ENCODE measurements at regions not wholly inside any gene's neighbourhood (a gene's known extent, or its start where the extent isn't known, plus 50 kb on each side); places are given as distances from the start of the nearest gene placed in this dataset.
"Not testable (repeated sequence)": the region's sequence is repeated elsewhere in the genome, so short reads cannot be mapped to it uniquely, and the experiment has no call there.

- peaks cover 54% of the 10 kb centered on the region for H3K79me2 ChIP-seq (ENCODE audit: control insufficient read depth, insufficient read depth, low read length, unreplicated experiment)
- peaks cover 16% of the 10 kb centered on the region for H3K4me1 ChIP-seq (ENCODE audit: control insufficient read depth, insufficient read depth, low read length, unreplicated experiment)
- H3K27me3 ChIP-seq (ENCODE audit: insufficient read depth, low read length); H3K27ac ChIP-seq (ENCODE audit: low read depth, low read length); H2AFZ ChIP-seq (ENCODE audit: low read length, unreplicated experiment); H3K4me3 ChIP-seq (ENCODE audit: low read depth, low read length); H3K36me3 ChIP-seq (ENCODE audit: insufficient read depth, low read length): not testable (repeated sequence)
These were observed 263.5 kb upstream of the PLGLB2 start for GRCh38 chr2:87484363-87484762.

- peak overlapping the region; percentile 67 for H3K27ac ChIP-seq (ENCODE audit: low read depth, low read length)
- H3K4me1 ChIP-seq (ENCODE audit: control insufficient read depth, insufficient read depth, low read length, unreplicated experiment) = peaks cover 16% of the 10 kb centered on the region
- peaks cover 51% of the 10 kb centered on the region for H3K79me2 ChIP-seq (ENCODE audit: control insufficient read depth, insufficient read depth, low read length, unreplicated experiment)
- not testable (repeated sequence) for H2AFZ ChIP-seq (ENCODE audit: low read length, unreplicated experiment); H3K4me3 ChIP-seq (ENCODE audit: low read depth, low read length); H3K36me3 ChIP-seq (ENCODE audit: insufficient read depth, low read length); H3K27me3 ChIP-seq (ENCODE audit: insufficient read depth, low read length)
These were observed 262.4 kb upstream of the PLGLB2 start for GRCh38 chr2:87485455-87485854.

GRCh38 chr2:87485884-87486283, 262.0 kb upstream of the PLGLB2 start:
- not testable (repeated sequence) for H3K36me3 ChIP-seq (ENCODE audit: insufficient read depth, low read length); H3K27me3 ChIP-seq (ENCODE audit: insufficient read depth, low read length); H3K4me3 ChIP-seq (ENCODE audit: low read depth, low read length); H2AFZ ChIP-seq (ENCODE audit: low read length, unreplicated experiment)
- Histone ChIP-seq H3K27ac (ENCODE audit: low read depth, low read length) (peak overlapping the region; percentile 67), H3K4me1 (ENCODE audit: control insufficient read depth, insufficient read depth, low read length, unreplicated experiment) (peaks cover 16% of the 10 kb centered on the region), H3K79me2 (ENCODE audit: control insufficient read depth, insufficient read depth, low read length, unreplicated experiment) (peaks cover 48% of the 10 kb centered on the region)

GRCh38 chr2:87486413-87486812, 261.5 kb upstream of the PLGLB2 start:
- H3K27me3 ChIP-seq (ENCODE audit: insufficient read depth, low read length); H3K36me3 ChIP-seq (ENCODE audit: insufficient read depth, low read length); H3K4me3 ChIP-seq (ENCODE audit: low read depth, low read length); H2AFZ ChIP-seq (ENCODE audit: low read length, unreplicated experiment): not testable (repeated sequence)
- peak overlapping the region; percentile 65; the same call in 1 of the 2 replicates for H3K27ac ChIP-seq (ENCODE audit: low read depth, low read length)
- H3K79me2 ChIP-seq (ENCODE audit: control insufficient read depth, insufficient read depth, low read length, unreplicated experiment) = peaks cover 46% of the 10 kb centered on the region
- peaks cover 16% of the 10 kb centered on the region for H3K4me1 ChIP-seq (ENCODE audit: control insufficient read depth, insufficient read depth, low read length, unreplicated experiment)

- H3K4me1 ChIP-seq (ENCODE audit: control insufficient read depth, insufficient read depth, low read length, unreplicated experiment) = peaks cover 10% of the 10 kb centered on the region
- peaks cover 43% of the 10 kb centered on the region for H3K79me2 ChIP-seq (ENCODE audit: control insufficient read depth, insufficient read depth, low read length, unreplicated experiment)
These were observed 259.9 kb upstream of the PLGLB2 start for GRCh38 chr2:87488021-87488420.

GRCh38 chr2:87488991-87489390, 258.9 kb upstream of the PLGLB2 start:
- H3K27me3 ChIP-seq (ENCODE audit: insufficient read depth, low read length); H3K36me3 ChIP-seq (ENCODE audit: insufficient read depth, low read length); H3K4me3 ChIP-seq (ENCODE audit: low read depth, low read length); H2AFZ ChIP-seq (ENCODE audit: low read length, unreplicated experiment); H3K27ac ChIP-seq (ENCODE audit: low read depth, low read length); H3K4me1 ChIP-seq (ENCODE audit: control insufficient read depth, insufficient read depth, low read length, unreplicated experiment): not testable (repeated sequence)
- peaks cover 40% of the 10 kb centered on the region for H3K79me2 ChIP-seq (ENCODE audit: control insufficient read depth, insufficient read depth, low read length, unreplicated experiment)

More at GRCh38 chr2:87488021-87488420, 259.9 kb upstream of the PLGLB2 start:
- H3K27me3 ChIP-seq (ENCODE audit: insufficient read depth, low read length); H3K4me3 ChIP-seq (ENCODE audit: low read depth, low read length); H2AFZ ChIP-seq (ENCODE audit: low read length, unreplicated experiment); H3K27ac ChIP-seq (ENCODE audit: low read depth, low read length); H3K36me3 ChIP-seq (ENCODE audit: insufficient read depth, low read length): not testable (repeated sequence)

GRCh38 chr2:87494846-87495245, 253.0 kb upstream of the PLGLB2 start:
- not testable (repeated sequence) for H2AFZ ChIP-seq (ENCODE audit: low read length, unreplicated experiment); H3K27me3 ChIP-seq (ENCODE audit: insufficient read depth, low read length); H3K36me3 ChIP-seq (ENCODE audit: insufficient read depth, low read length); H3K4me3 ChIP-seq (ENCODE audit: low read depth, low read length)
- Histone ChIP-seq H3K79me2 (ENCODE audit: control insufficient read depth, insufficient read depth, low read length, unreplicated experiment) (peaks cover 27% of the 10 kb centered on the region), H3K4me1 (ENCODE audit: control insufficient read depth, insufficient read depth, low read length, unreplicated experiment) (peaks cover 13% of the 10 kb centered on the region), H3K27ac (ENCODE audit: low read depth, low read length) (peak overlapping the region; percentile 43; the same call in 1 of the 2 replicates)

GRCh38 chr2:87495455-87495854, 252.4 kb upstream of the PLGLB2 start:
- peaks cover 33% of the 10 kb centered on the region for H3K79me2 ChIP-seq (ENCODE audit: control insufficient read depth, insufficient read depth, low read length, unreplicated experiment)

DNA sequence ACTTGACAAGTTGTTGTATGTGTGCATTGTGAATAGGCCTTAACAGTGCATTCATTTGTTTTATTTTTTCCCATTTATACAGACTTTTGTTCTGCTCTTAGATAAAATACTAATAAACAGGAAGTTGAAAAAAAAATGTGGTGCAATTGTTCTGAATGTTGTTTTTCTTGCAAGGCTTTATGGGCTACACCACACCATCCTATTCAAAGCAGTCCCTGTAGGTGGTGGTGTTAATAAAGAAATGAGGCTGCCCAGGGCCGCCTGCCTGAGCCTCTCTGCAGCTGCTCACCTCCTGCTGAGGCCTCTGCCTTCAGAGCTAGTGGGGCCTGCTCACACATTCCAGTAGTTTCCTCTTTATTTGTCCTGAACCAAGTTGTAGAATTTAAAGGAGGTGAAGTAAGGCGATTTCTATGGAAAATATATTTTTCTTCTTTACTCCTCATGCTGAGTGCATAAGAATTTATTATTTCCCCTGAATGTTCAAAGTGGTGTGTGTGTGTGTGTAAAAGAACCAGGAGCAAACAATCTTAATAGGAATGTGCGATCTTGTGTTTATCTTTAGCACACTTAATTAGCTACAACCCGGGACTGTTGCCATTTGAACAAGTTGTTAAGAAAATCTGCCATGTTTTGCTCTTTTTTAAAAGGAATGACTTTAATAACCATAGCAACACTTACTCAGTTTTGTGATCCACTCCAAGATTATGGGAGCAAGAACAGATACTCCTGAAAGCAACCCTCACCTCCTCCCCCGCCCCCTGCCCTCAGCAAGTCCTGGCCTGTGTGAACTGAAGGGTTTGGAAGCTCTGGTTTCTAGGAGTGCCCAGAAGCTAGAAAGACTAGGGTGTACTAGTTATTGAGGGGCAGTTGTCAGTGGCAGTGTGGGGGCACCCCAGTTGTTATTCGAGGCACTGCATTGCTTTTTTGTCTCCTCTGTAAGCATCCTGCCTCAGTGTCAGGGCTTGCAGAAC, 251.6 kb upstream of the PLGLB2 start:
- not testable (repeated sequence) for H3K4me3 ChIP-seq (ENCODE audit: low read depth, low read length); H3K36me3 ChIP-seq (ENCODE audit: insufficient read depth, low read length); H3K27ac ChIP-seq (ENCODE audit: low read depth, low read length); H3K27me3 ChIP-seq (ENCODE audit: insufficient read depth, low read length); H2AFZ ChIP-seq (ENCODE audit: low read length, unreplicated experiment)
- H3K4me1 ChIP-seq (ENCODE audit: control insufficient read depth, insufficient read depth, low read length, unreplicated experiment) = peaks cover 17% of the 10 kb centered on the region
- peaks cover 35% of the 10 kb centered on the region for H3K79me2 ChIP-seq (ENCODE audit: control insufficient read depth, insufficient read depth, low read length, unreplicated experiment)

More at GRCh38 chr2:87495455-87495854, 252.4 kb upstream of the PLGLB2 start:
- Histone ChIP-seq H3K27ac (ENCODE audit: low read depth, low read length) (peak overlapping the region; percentile 43; the same call in 1 of the 2 replicates), H3K4me1 (ENCODE audit: control insufficient read depth, insufficient read depth, low read length, unreplicated experiment) (peaks cover 17% of the 10 kb centered on the region)
- H2AFZ ChIP-seq (ENCODE audit: low read length, unreplicated experiment); H3K36me3 ChIP-seq (ENCODE audit: insufficient read depth, low read length); H3K27me3 ChIP-seq (ENCODE audit: insufficient read depth, low read length); H3K4me3 ChIP-seq (ENCODE audit: low read depth, low read length): not testable (repeated sequence)

GRCh38 chr2:87497135-87497534, 250.8 kb upstream of the PLGLB2 start:
- H3K79me2 ChIP-seq (ENCODE audit: control insufficient read depth, insufficient read depth, low read length, unreplicated experiment) = peaks cover 33% of the 10 kb centered on the region
- H2AFZ ChIP-seq (ENCODE audit: low read length, unreplicated experiment); H3K27me3 ChIP-seq (ENCODE audit: insufficient read depth, low read length); H3K36me3 ChIP-seq (ENCODE audit: insufficient read depth, low read length); H3K27ac ChIP-seq (ENCODE audit: low read depth, low read length); H3K4me3 ChIP-seq (ENCODE audit: low read depth, low read length): not testable (repeated sequence)
- peaks cover 17% of the 10 kb centered on the region for H3K4me1 ChIP-seq (ENCODE audit: control insufficient read depth, insufficient read depth, low read length, unreplicated experiment)

- not testable (repeated sequence) for H2AFZ ChIP-seq (ENCODE audit: low read length, unreplicated experiment); H3K4me3 ChIP-seq (ENCODE audit: low read depth, low read length); H3K36me3 ChIP-seq (ENCODE audit: insufficient read depth, low read length); H3K27me3 ChIP-seq (ENCODE audit: insufficient read depth, low read length); H3K27ac ChIP-seq (ENCODE audit: low read depth, low read length)
- peaks cover 33% of the 10 kb centered on the region for H3K79me2 ChIP-seq (ENCODE audit: control insufficient read depth, insufficient read depth, low read length, unreplicated experiment)
- peaks cover 17% of the 10 kb centered on the region for H3K4me1 ChIP-seq (ENCODE audit: control insufficient read depth, insufficient read depth, low read length, unreplicated experiment)
These were observed 250.2 kb upstream of the PLGLB2 start for GRCh38 chr2:87497700-87498099.

Measured in ACC112 (cell line).